Body of pancreas (tissue), 4 donors: ENCODE measurements at regions not wholly inside any gene's neighbourhood (a gene's known extent, or its start where the extent isn't known, plus 50 kb on each side); places are given as distances from the start of the nearest gene placed in this dataset.

ENCODE experiments used
- POLR2A ChIP-seq, 3 donors: fragments of 450-650 bp; IDR thresholded peaks; one replicate each; pipeline ENCODE4 v1.6.1; 2016; ENCODE audit warnings: antibody characterized with exemption in 3 of 3, mild to moderate bottlenecking in 2 of 3
- TF ChIP-seq, protein P1 (sequence below), 7 experiments: fragments of 450-650 bp in 4 of 7; fragments of 200-600 bp in 3 of 7; sonication (generic) in 3 of 7; IDR thresholded peaks; one replicate each; pipeline ENCODE4 v1.5.1; 2016 to 2019; ENCODE audit warnings: antibody characterized with exemption in 7 of 7

- TF ChIP-seq, protein P1, sequence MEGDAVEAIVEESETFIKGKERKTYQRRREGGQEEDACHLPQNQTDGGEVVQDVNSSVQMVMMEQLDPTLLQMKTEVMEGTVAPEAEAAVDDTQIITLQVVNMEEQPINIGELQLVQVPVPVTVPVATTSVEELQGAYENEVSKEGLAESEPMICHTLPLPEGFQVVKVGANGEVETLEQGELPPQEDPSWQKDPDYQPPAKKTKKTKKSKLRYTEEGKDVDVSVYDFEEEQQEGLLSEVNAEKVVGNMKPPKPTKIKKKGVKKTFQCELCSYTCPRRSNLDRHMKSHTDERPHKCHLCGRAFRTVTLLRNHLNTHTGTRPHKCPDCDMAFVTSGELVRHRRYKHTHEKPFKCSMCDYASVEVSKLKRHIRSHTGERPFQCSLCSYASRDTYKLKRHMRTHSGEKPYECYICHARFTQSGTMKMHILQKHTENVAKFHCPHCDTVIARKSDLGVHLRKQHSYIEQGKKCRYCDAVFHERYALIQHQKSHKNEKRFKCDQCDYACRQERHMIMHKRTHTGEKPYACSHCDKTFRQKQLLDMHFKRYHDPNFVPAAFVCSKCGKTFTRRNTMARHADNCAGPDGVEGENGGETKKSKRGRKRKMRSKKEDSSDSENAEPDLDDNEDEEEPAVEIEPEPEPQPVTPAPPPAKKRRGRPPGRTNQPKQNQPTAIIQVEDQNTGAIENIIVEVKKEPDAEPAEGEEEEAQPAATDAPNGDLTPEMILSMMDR (IDR thresholded peaks at IDR 0.05) = no peak
- TF ChIP-seq POLR2A (IDR thresholded peaks at IDR 0.05) = no peak
These were observed 247.8 kb downstream of the BUB3 start for GRCh38 chr10:123402021-123402420.
